Neural cell (in vitro differentiated cells): ENCODE measurements at regions not wholly inside any gene's neighbourhood (a gene's known extent, or its start where the extent isn't known, plus 50 kb on each side); places are given as distances from the start of the nearest gene placed in this dataset.

Source experiments
- H2AFZ ChIP-seq: fragments of 200-600, 300-800 bp; sonication (generic), shearing (Covaris generic); 2 replicates; pipeline ENCODE4 v1.6.0; 2014; ENCODE audit warnings: low read depth, mild to moderate bottlenecking, antibody characterized with exemption, low read length, moderate library complexity
- H3F3A ChIP-seq: fragments of 200-600 bp; shearing (Covaris generic); 2 replicates; pipeline ENCODE4 v1.6.1; 2016; ENCODE audit warnings: mild to moderate bottlenecking, moderate library complexity, mixed read lengths, antibody characterized with exemption, low read length; ENCODE audit not compliant: insufficient read depth, poor library complexity, severe bottlenecking
- H3K27ac ChIP-seq: fragments of 200-600, 300-800 bp; sonication (generic), shearing (Covaris generic); 2 replicates; pipeline ENCODE4 v1.5.1; 2014; ENCODE audit warnings: mild to moderate bottlenecking, low read length, moderate library complexity
- H3K27me3 ChIP-seq: fragments of 300-800, 200-600 bp; sonication (generic), shearing (Covaris generic); 2 replicates; pipeline ENCODE4 v1.6.0; 2014; ENCODE audit warnings: mild to moderate bottlenecking, low read depth, low read length, moderate library complexity; ENCODE audit not compliant: insufficient read depth
- H3K36me3 ChIP-seq: fragments of 300-800, 200-600 bp; sonication (generic), shearing (Covaris generic); 2 replicates; pipeline ENCODE4 v1.5.1; 2014; ENCODE audit warnings: mild to moderate bottlenecking, antibody characterized with exemption, low read length, moderate library complexity; ENCODE audit not compliant: insufficient read depth
- H3K4me2 ChIP-seq: fragments of 300-800, 200-600 bp; sonication (generic), shearing (Covaris generic); 2 replicates; pipeline ENCODE4 v1.6.0; 2014; ENCODE audit warnings: mild to moderate bottlenecking, low read length
- H3K4me3 ChIP-seq: fragments of 300-800, 200-600 bp; sonication (generic), shearing (Covaris generic); 2 replicates; pipeline ENCODE4 v1.5.1; 2014; ENCODE audit warnings: mild to moderate bottlenecking, low read length, moderate library complexity
- H3K79me2 ChIP-seq: fragments of 200-600 bp; shearing (Covaris generic); replicated peaks from 2 replicates; pipeline ENCODE4 v1.6.0; 2014; ENCODE audit warnings: mild to moderate bottlenecking, low read length, moderate library complexity; ENCODE audit not compliant: insufficient read depth
- H3K9ac ChIP-seq: fragments of 300-800, 200-600 bp; sonication (generic), shearing (Covaris generic); 2 replicates; pipeline ENCODE4 v1.6.1; 2016; ENCODE audit warnings: mild to moderate bottlenecking, low read length, mixed read lengths
- H3K9me2 ChIP-seq: fragments of 200-600 bp; shearing (Covaris generic); 2 replicates; pipeline ENCODE4 v1.6.1; 2016; ENCODE audit warnings: mild to moderate bottlenecking, low read length, mixed read lengths; ENCODE audit not compliant: insufficient read depth
- H3K9me3 ChIP-seq: fragments of 200-600, 300-800 bp; sonication (generic), shearing (Covaris generic); 2 replicates; pipeline ENCODE4 v1.6.1; 2016; ENCODE audit warnings: mild to moderate bottlenecking, mixed run types, low read length, moderate library complexity, mixed read lengths
- H4K20me1 ChIP-seq: fragments of 200-600 bp; shearing (Covaris generic); 2 replicates; pipeline ENCODE4 v1.6.1; 2016; ENCODE audit warnings: mild to moderate bottlenecking, mixed run types; ENCODE audit not compliant: insufficient read depth
- EP300 ChIP-seq: fragments of 450-650 bp; conservative IDR thresholded peaks from 2 replicates; pipeline ENCODE4 v1.6.1; 2014; ENCODE audit warnings: antibody characterized with exemption, mild to moderate bottlenecking, moderate library complexity; ENCODE audit not compliant: poor library complexity, severe bottlenecking
- EZH2 ChIP-seq: fragments of 200-600, 300-800 bp; shearing (Covaris generic), sonication (generic); IDR thresholded peaks from 2 replicates; pipeline ENCODE4 v1.6.1; 2014; ENCODE audit warnings: antibody characterized with exemption, low read length, borderline replicate concordance, mild to moderate bottlenecking; ENCODE audit not compliant: insufficient read depth, poor library complexity, severe bottlenecking
- MXI1 ChIP-seq: fragments of 450-650 bp; conservative IDR thresholded peaks from 2 replicates; pipeline ENCODE4 v1.6.1; 2014; ENCODE audit warnings: antibody characterized with exemption, mild to moderate bottlenecking; ENCODE audit not compliant: poor library complexity, severe bottlenecking
- POLR2AphosphoS5 ChIP-seq: IDR thresholded peaks from 2 replicates; pipeline ENCODE4 v1.6.1; 2012
- RAD21 ChIP-seq: fragments of 450-650 bp; conservative IDR thresholded peaks from 2 replicates; pipeline ENCODE4 v1.6.1; 2014; ENCODE audit warnings: antibody characterized with exemption, mild to moderate bottlenecking, moderate library complexity
- SMC3 ChIP-seq: fragments of 450-650 bp; conservative IDR thresholded peaks from 2 replicates; pipeline ENCODE4 v1.6.1; 2014; ENCODE audit warnings: antibody characterized with exemption, mild to moderate bottlenecking, moderate library complexity; ENCODE audit not compliant: poor library complexity
- TAF1 ChIP-seq: IDR thresholded peaks from 2 replicates; pipeline ENCODE4 v1.6.1; 2012; ENCODE audit warnings: low read depth
- TF ChIP-seq, protein P1 (sequence below): fragments of 450-650 bp; IDR thresholded peaks from 2 replicates; pipeline ENCODE4 v1.5.1; 2014; ENCODE audit warnings: antibody characterized with exemption, mild to moderate bottlenecking, moderate library complexity; ENCODE audit not compliant: poor library complexity, severe bottlenecking
- TF ChIP-seq, protein P2 (sequence below): IDR thresholded peaks from 2 replicates; pipeline ENCODE4 v1.6.1; 2012; ENCODE audit warnings: borderline replicate concordance

DNA sequence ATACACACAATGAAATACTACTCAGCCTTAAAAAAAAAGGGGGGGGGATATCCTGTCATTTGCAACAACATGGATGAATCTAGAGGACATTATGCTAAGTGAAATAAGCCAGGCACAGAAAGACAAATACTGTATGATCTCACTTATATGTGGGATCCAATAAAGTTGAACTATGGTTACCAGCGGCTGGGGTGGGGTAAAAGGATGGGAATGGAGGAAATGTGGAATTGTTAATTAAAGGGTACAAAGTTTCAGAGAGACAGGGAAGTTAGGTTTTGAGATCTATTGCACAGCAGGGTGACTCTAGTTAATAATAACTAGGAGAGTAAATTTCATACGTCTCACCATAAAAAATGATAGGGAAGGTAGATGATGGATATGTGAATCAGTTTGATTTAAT, 76.2 kb upstream of the ZNF608 start:
- H3K4me3 ChIP-seq = no peak overlapping the region
- no peaks in the 10 kb centered on the region for H3K79me2 ChIP-seq
- no peaks in the 10 kb centered on the region for H3K36me3 ChIP-seq
- H3K9me2 ChIP-seq = no peaks in the 10 kb centered on the region
- no peaks in the 10 kb centered on the region for H3K27me3 ChIP-seq
- H2AFZ ChIP-seq = no peak overlapping the region
- H3K9me3 ChIP-seq = no peaks in the 10 kb centered on the region
- H3K27ac ChIP-seq = no peak overlapping the region
- H3F3A ChIP-seq = no peaks in the 10 kb centered on the region
- H4K20me1 ChIP-seq = no peaks in the 10 kb centered on the region
- no peak for TF ChIP-seq POLR2AphosphoS5
- TF ChIP-seq TAF1 = no peak
- TF ChIP-seq SMC3 = no peak
- TF ChIP-seq, protein P1, sequence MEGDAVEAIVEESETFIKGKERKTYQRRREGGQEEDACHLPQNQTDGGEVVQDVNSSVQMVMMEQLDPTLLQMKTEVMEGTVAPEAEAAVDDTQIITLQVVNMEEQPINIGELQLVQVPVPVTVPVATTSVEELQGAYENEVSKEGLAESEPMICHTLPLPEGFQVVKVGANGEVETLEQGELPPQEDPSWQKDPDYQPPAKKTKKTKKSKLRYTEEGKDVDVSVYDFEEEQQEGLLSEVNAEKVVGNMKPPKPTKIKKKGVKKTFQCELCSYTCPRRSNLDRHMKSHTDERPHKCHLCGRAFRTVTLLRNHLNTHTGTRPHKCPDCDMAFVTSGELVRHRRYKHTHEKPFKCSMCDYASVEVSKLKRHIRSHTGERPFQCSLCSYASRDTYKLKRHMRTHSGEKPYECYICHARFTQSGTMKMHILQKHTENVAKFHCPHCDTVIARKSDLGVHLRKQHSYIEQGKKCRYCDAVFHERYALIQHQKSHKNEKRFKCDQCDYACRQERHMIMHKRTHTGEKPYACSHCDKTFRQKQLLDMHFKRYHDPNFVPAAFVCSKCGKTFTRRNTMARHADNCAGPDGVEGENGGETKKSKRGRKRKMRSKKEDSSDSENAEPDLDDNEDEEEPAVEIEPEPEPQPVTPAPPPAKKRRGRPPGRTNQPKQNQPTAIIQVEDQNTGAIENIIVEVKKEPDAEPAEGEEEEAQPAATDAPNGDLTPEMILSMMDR = no peak
- TF ChIP-seq EZH2 = no peak
- TF ChIP-seq MXI1 = no peak
- TF ChIP-seq, protein P2, sequence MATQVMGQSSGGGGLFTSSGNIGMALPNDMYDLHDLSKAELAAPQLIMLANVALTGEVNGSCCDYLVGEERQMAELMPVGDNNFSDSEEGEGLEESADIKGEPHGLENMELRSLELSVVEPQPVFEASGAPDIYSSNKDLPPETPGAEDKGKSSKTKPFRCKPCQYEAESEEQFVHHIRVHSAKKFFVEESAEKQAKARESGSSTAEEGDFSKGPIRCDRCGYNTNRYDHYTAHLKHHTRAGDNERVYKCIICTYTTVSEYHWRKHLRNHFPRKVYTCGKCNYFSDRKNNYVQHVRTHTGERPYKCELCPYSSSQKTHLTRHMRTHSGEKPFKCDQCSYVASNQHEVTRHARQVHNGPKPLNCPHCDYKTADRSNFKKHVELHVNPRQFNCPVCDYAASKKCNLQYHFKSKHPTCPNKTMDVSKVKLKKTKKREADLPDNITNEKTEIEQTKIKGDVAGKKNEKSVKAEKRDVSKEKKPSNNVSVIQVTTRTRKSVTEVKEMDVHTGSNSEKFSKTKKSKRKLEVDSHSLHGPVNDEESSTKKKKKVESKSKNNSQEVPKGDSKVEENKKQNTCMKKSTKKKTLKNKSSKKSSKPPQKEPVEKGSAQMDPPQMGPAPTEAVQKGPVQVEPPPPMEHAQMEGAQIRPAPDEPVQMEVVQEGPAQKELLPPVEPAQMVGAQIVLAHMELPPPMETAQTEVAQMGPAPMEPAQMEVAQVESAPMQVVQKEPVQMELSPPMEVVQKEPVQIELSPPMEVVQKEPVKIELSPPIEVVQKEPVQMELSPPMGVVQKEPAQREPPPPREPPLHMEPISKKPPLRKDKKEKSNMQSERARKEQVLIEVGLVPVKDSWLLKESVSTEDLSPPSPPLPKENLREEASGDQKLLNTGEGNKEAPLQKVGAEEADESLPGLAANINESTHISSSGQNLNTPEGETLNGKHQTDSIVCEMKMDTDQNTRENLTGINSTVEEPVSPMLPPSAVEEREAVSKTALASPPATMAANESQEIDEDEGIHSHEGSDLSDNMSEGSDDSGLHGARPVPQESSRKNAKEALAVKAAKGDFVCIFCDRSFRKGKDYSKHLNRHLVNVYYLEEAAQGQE = no peak
- no peak overlapping the region for H3K4me2 ChIP-seq
- no peak overlapping the region for H3K9ac ChIP-seq

DNA sequence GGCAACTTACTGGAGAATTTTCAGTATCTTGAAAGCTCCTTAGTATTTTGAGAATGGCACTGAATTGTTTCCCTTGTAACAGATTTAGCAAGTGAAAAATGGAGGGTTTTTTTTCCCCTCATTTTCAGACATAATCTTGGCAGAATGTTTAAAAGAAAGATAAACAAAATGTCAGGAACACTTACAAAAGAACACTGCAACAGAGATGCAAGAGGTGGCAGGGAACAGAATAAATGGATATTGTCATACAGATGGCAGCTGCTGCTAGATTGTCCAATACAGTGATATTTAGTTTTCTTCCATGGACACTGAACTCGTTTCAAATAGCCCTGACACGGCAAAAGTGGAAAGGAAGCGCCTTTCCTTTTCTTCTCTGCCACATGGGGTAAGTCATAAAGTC, 76.9 kb upstream of the ZNF608 start:
- TF ChIP-seq, protein P2 = no peak
- no peak for TF ChIP-seq EP300
- no peak for TF ChIP-seq RAD21
- no peak for TF ChIP-seq TAF1
- no peak for TF ChIP-seq EZH2
- no peak for TF ChIP-seq MXI1
- no peak for TF ChIP-seq SMC3
- TF ChIP-seq, protein P1 = no peak
- no peak for TF ChIP-seq POLR2AphosphoS5
- H3K4me2 ChIP-seq = no peak overlapping the region
- no peaks in the 10 kb centered on the region for H3K9me2 ChIP-seq
- no peaks in the 10 kb centered on the region for H3K27me3 ChIP-seq
- no peaks in the 10 kb centered on the region for H4K20me1 ChIP-seq
- no peak overlapping the region for H3K4me3 ChIP-seq
- H2AFZ ChIP-seq = no peak overlapping the region
- H3K36me3 ChIP-seq = no peaks in the 10 kb centered on the region
- no peak overlapping the region for H3K27ac ChIP-seq
- H3F3A ChIP-seq = no peaks in the 10 kb centered on the region
- H3K79me2 ChIP-seq = no peaks in the 10 kb centered on the region
- H3K9me3 ChIP-seq = no peaks in the 10 kb centered on the region
- H3K9ac ChIP-seq = no peak overlapping the region
